ENCODE measurements at regions not wholly inside any gene's neighbourhood (a gene's known extent, or its start where the extent isn't known, plus 50 kb on each side); places are given as distances from the start of the nearest gene placed in this dataset.
"Not testable (repeated sequence)": the region's sequence is repeated elsewhere in the genome, so short reads cannot be mapped to it uniquely, and the experiment has no call there.

GRCh38 chr14:56431013-56431412 lies 148.6 kb upstream of the TMEM260 start:
- Mint-ChIP-seq H3K27ac (no peak overlapping the region), H3K36me3 (no peaks in the 10 kb centered on the region), H3K4me3 (no peak overlapping the region), H3K27me3 (peaks cover 0 to 10% of the 10 kb centered on the region in 2 donors), H3K9me3 (no peaks in the 10 kb centered on the region), H3K4me1 (no peaks in the 10 kb centered on the region)
- Histone ChIP-seq H3K4me1 (ENCODE audit: control insufficient read depth in 1 of 2, extremely low read depth in 1 of 2, insufficient read depth in 2 of 2, low read length in 2 of 2) (no peaks in the 10 kb centered on the region), H3K27ac (ENCODE audit: low read length) (no peak overlapping the region), H3K36me3 (ENCODE audit: control insufficient read depth in 2 of 2, extremely low read depth in 1 of 2, insufficient read depth in 1 of 2, low read length in 1 of 2) (no peaks in the 10 kb centered on the region), H3K9me3 (no peaks in the 10 kb centered on the region), H3K27me3 (replicated peaks in 1 of 2; ENCODE audit: control insufficient read depth in 2 of 2, extremely low read depth in 1 of 2, insufficient read depth in 2 of 2, low read length in 1 of 2) (peaks cover 0 to 4% of the 10 kb centered on the region in 2 experiments), H3K4me3 (ENCODE audit: control insufficient read depth in 1 of 2, extremely low read depth in 1 of 2, low read length in 1 of 2) (no peak overlapping the region)
- 79% methylated on average over 3 of the region's 4 CpGs for WGBS (ENCODE audit: insufficient coverage)
- CTCF ChIA-PET = interaction anchor here (0.6 to 1.1 kb wide), 2 partner anchors 44 to 699 kb away, joined by 3 to 5 read pairs; no protein-coding TSS in a partner anchor
- ATAC-seq (replicated peaks in 1 of 4) (no peak), DNase-seq (no peak)
- POLR2A ChIA-PET = interaction anchor here in 1 of 2 donors (0.6 kb wide), 1 partner anchor 959 kb away, joined by 3 read pairs; no protein-coding TSS in a partner anchor

GRCh38 chr14:56449670-56450213 lies 129.9 kb upstream of the TMEM260 start:
- Mint-ChIP-seq H3K36me3 (no peaks in the 10 kb centered on the region), H3K27me3 (peaks cover 16 to 22% of the 10 kb centered on the region in 2 donors), H3K9me3 (peaks cover 0 to 12% (median 0%) of the 10 kb centered on the region in 3 donors), H3K4me1 (peaks cover 0 to 5% (median 0%) of the 10 kb centered on the region in 3 donors), H3K27ac (no peak overlapping the region), H3K4me3 (no peak overlapping the region)
- Histone ChIP-seq H3K27me3 (replicated peaks in 1 of 2; ENCODE audit: control insufficient read depth in 2 of 2, extremely low read depth in 1 of 2, insufficient read depth in 2 of 2, low read length in 1 of 2) (peaks cover 0 to 19% of the 10 kb centered on the region in 2 experiments), H3K36me3 (ENCODE audit: control insufficient read depth in 2 of 2, extremely low read depth in 1 of 2, insufficient read depth in 1 of 2, low read length in 1 of 2) (no peaks in the 10 kb centered on the region), H3K4me1 (ENCODE audit: control insufficient read depth in 1 of 2, extremely low read depth in 1 of 2, insufficient read depth in 2 of 2, low read length in 2 of 2) (no peaks in the 10 kb centered on the region), H3K27ac (ENCODE audit: low read length) (no peak overlapping the region), H3K9me3 (no peaks in the 10 kb centered on the region), H3K4me3 (ENCODE audit: control insufficient read depth in 1 of 2, extremely low read depth in 1 of 2, low read length in 1 of 2) (no peak overlapping the region)
- ATAC-seq (replicated peaks in 1 of 4) = no peak
- CTCF ChIA-PET = interaction anchor here in 1 of 2 donors (0.6 kb wide), 1 partner anchor 39 kb away, joined by 3 read pairs; no protein-coding TSS in a partner anchor
- POLR2A ChIA-PET = no interaction called here
- DNase-seq = no peak
- no CpG with 5 or more reads among the region's 2 CpGs for WGBS (ENCODE audit: insufficient coverage)

GRCh38 chr14:56452940-56453339 lies 126.7 kb upstream of the TMEM260 start:
- no peaks in the 10 kb centered on the region for H3K9me3 ChIP-seq
- Mint-ChIP-seq H3K36me3 (no peaks in the 10 kb centered on the region), H3K4me1 (peaks cover 0 to 1% (median 0%) of the 10 kb centered on the region in 3 donors), H3K27me3 (peaks cover 33 to 39% of the 10 kb centered on the region in 2 donors), H3K27ac (no peak overlapping the region), H3K4me3 (no peak overlapping the region), H3K9me3 (peaks cover 0 to 8% (median 0%) of the 10 kb centered on the region in 3 donors)
- ChIA-PET POLR2A (no interaction called here), CTCF (no interaction called here)
- 87% methylated on average over 6 of the region's 6 CpGs for WGBS (ENCODE audit: insufficient coverage)
- no peaks in the 10 kb centered on the region for H3K4me1 ChIP-seq (ENCODE audit: control insufficient read depth in 1 of 2, extremely low read depth in 1 of 2, insufficient read depth in 2 of 2, low read length in 2 of 2)
- H3K27me3 ChIP-seq (replicated peaks in 1 of 2; ENCODE audit: control insufficient read depth in 2 of 2, extremely low read depth in 1 of 2, insufficient read depth in 2 of 2, low read length in 1 of 2) = peaks cover 0 to 22% of the 10 kb centered on the region in 2 experiments
- no peaks in the 10 kb centered on the region for H3K36me3 ChIP-seq (ENCODE audit: control insufficient read depth in 2 of 2, extremely low read depth in 1 of 2, insufficient read depth in 1 of 2, low read length in 1 of 2)
- DNase-seq = no peak
- H3K4me3 ChIP-seq (ENCODE audit: control insufficient read depth in 1 of 2, extremely low read depth in 1 of 2, low read length in 1 of 2) = no peak overlapping the region
- no peak for ATAC-seq (replicated peaks in 1 of 4)
- no peak overlapping the region for H3K27ac ChIP-seq (ENCODE audit: low read length)

- H3K27me3 Mint-ChIP-seq = peaks cover 25 to 26% of the 10 kb centered on the region in 2 donors
- H3K9me3 ChIP-seq; H3K27ac ChIP-seq (ENCODE audit: low read length); H3K36me3 ChIP-seq (ENCODE audit: control insufficient read depth in 2 of 2, extremely low read depth in 1 of 2, insufficient read depth in 1 of 2, low read length in 1 of 2); H3K36me3 Mint-ChIP-seq; POLR2A ChIA-PET; H3K4me3 Mint-ChIP-seq; H3K27ac Mint-ChIP-seq; CTCF ChIA-PET; H3K4me1 Mint-ChIP-seq; H3K4me1 ChIP-seq (ENCODE audit: control insufficient read depth in 1 of 2, extremely low read depth in 1 of 2, insufficient read depth in 2 of 2, low read length in 2 of 2); ATAC-seq (replicated peaks in 1 of 4); H3K4me3 ChIP-seq (ENCODE audit: control insufficient read depth in 1 of 2, extremely low read depth in 1 of 2, low read length in 1 of 2); DNase-seq; H3K9me3 Mint-ChIP-seq: not testable (repeated sequence)
- 100% methylated on average over 1 of the region's 3 CpGs for WGBS (ENCODE audit: insufficient coverage)
- peaks cover 0 to 12% of the 10 kb centered on the region in 2 experiments for H3K27me3 ChIP-seq (replicated peaks in 1 of 2; ENCODE audit: control insufficient read depth in 2 of 2, extremely low read depth in 1 of 2, insufficient read depth in 2 of 2, low read length in 1 of 2)
These were observed 124.9 kb upstream of the TMEM260 start for GRCh38 chr14:56454680-56455079.

GRCh38 chr14:56460469-56460868 lies 119.1 kb upstream of the TMEM260 start:
- Mint-ChIP-seq H3K27ac (no peak overlapping the region), H3K9me3 (no peaks in the 10 kb centered on the region), H3K27me3 (peaks cover 30 to 38% of the 10 kb centered on the region in 2 donors), H3K4me1 (no peaks in the 10 kb centered on the region), H3K4me3 (no peak overlapping the region), H3K36me3 (no peaks in the 10 kb centered on the region)
- CTCF ChIA-PET = interaction anchor here in 1 of 2 donors (1.2 kb wide), 1 partner anchor 14 kb away, joined by 6 read pairs; no protein-coding TSS in a partner anchor
- POLR2A ChIA-PET = no interaction called here
- no peak overlapping the region for H3K27ac ChIP-seq (ENCODE audit: low read length)
- no peaks in the 10 kb centered on the region for H3K9me3 ChIP-seq
- no CpG with 5 or more reads among the region's 2 CpGs for WGBS (ENCODE audit: insufficient coverage)
- DNase-seq (no peak), ATAC-seq (replicated peaks in 1 of 4) (no peak)
- H3K36me3 ChIP-seq (ENCODE audit: control insufficient read depth in 2 of 2, extremely low read depth in 1 of 2, insufficient read depth in 1 of 2, low read length in 1 of 2) = no peaks in the 10 kb centered on the region
- peaks cover 0 to 3% of the 10 kb centered on the region in 2 experiments for H3K27me3 ChIP-seq (replicated peaks in 1 of 2; ENCODE audit: control insufficient read depth in 2 of 2, extremely low read depth in 1 of 2, insufficient read depth in 2 of 2, low read length in 1 of 2)
- H3K4me1 ChIP-seq (ENCODE audit: control insufficient read depth in 1 of 2, extremely low read depth in 1 of 2, insufficient read depth in 2 of 2, low read length in 2 of 2) = no peaks in the 10 kb centered on the region
- no peak overlapping the region for H3K4me3 ChIP-seq (ENCODE audit: control insufficient read depth in 1 of 2, extremely low read depth in 1 of 2, low read length in 1 of 2)

- no peak for ATAC-seq (replicated peaks in 1 of 4)
- no peaks in the 10 kb centered on the region for H3K9me3 Mint-ChIP-seq
- no peak overlapping the region for H3K27ac Mint-ChIP-seq
- no peak for DNase-seq
- CTCF ChIA-PET = interaction anchor here (0.6 to 1.2 kb wide), 6 partner anchors 13 to 1486 kb away, joined by 3 to 6 read pairs (median 3); no protein-coding TSS in a partner anchor
- H3K36me3 Mint-ChIP-seq = no peaks in the 10 kb centered on the region
- peaks cover 0 to 3% of the 10 kb centered on the region in 2 experiments for H3K27me3 ChIP-seq (replicated peaks in 1 of 2; ENCODE audit: control insufficient read depth in 2 of 2, extremely low read depth in 1 of 2, insufficient read depth in 2 of 2, low read length in 1 of 2)
- no peak overlapping the region for H3K4me3 ChIP-seq (ENCODE audit: control insufficient read depth in 1 of 2, extremely low read depth in 1 of 2, low read length in 1 of 2)
- no peak overlapping the region for H3K4me3 Mint-ChIP-seq
- H3K4me1 Mint-ChIP-seq = no peaks in the 10 kb centered on the region
- no peaks in the 10 kb centered on the region for H3K4me1 ChIP-seq (ENCODE audit: control insufficient read depth in 1 of 2, extremely low read depth in 1 of 2, insufficient read depth in 2 of 2, low read length in 2 of 2)
- no peak overlapping the region for H3K27ac ChIP-seq (ENCODE audit: low read length)
- no peaks in the 10 kb centered on the region for H3K36me3 ChIP-seq (ENCODE audit: control insufficient read depth in 2 of 2, extremely low read depth in 1 of 2, insufficient read depth in 1 of 2, low read length in 1 of 2)
- WGBS (ENCODE audit: insufficient coverage) = 100% methylated on average over 1 of the region's 8 CpGs
- peaks cover 24 to 35% of the 10 kb centered on the region in 2 donors for H3K27me3 Mint-ChIP-seq
- POLR2A ChIA-PET = interaction anchor here in 1 of 2 donors (0.7 kb wide), 1 partner anchor 893 kb away, joined by 4 read pairs; no protein-coding TSS in a partner anchor
- no peaks in the 10 kb centered on the region for H3K9me3 ChIP-seq
These were observed 118.0 kb upstream of the TMEM260 start for GRCh38 chr14:56461276-56462275.
